ENCODE measurements at regions not wholly inside any gene's neighbourhood (a gene's known extent, or its start where the extent isn't known, plus 50 kb on each side); places are given as distances from the start of the nearest gene placed in this dataset.
A peak's percentile ranks its signal among the peaks of the same experiment; 100 is the strongest.

- Histone ChIP-seq H3K9me3 (ENCODE audit: control insufficient read depth, insufficient read depth, low read depth, low read length) (peaks cover 5% of the 10 kb centered on the region; the same call in 1 of the 2 replicates), H3K36me3 (ENCODE audit: control insufficient read depth, insufficient read depth, low read length) (no peaks in the 10 kb centered on the region), H3K27ac (ENCODE audit: low read length) (no peak overlapping the region), H3K4me1 (ENCODE audit: control insufficient read depth, insufficient read depth, low read length) (no peaks in the 10 kb centered on the region), H3K27me3 (ENCODE audit: control insufficient read depth, insufficient read depth, low read length) (no peaks in the 10 kb centered on the region), H3K4me3 (ENCODE audit: low read depth in 2 of 2, low read length in 2 of 2) (no peak overlapping the region)
- no TSS peak for BruUV-seq (replicated peaks)
- intact Hi-C loops (cut with micrococcal nuclease; ENCODE audit: unreplicated experiment) (no loop called here), in situ Hi-C loops (cut with HindIII; ENCODE audit: low pct_unique_long_range_greater_than_20kb, low sequenced_read_pairs) (no loop called here)
- ChIA-PET POLR2A (no interaction called here), CTCF (no interaction called here)
- no peak for DNase-seq (ENCODE audit: low read depth, low spot score)
- no peak for ATAC-seq
- no peak for TF ChIP-seq CTCF (IDR thresholded peaks at IDR 0.05)
- no peak for TF ChIP-seq POLR2AphosphoS5 (IDR thresholded peaks at IDR 0.05; ENCODE audit: low read depth, low read length)
- no peak for TF ChIP-seq SIN3A (IDR thresholded peaks at IDR 0.05; ENCODE audit: borderline replicate concordance, insufficient read depth, low read depth, low read length)
- no peak for TF ChIP-seq TCF7L2 (IDR thresholded peaks at IDR 0.05; ENCODE audit: low read depth, low read length)
- no peak for TF ChIP-seq REST (IDR thresholded peaks at IDR 0.05; ENCODE audit: insufficient read depth in 1 of 2, low read depth in 2 of 2, low read length in 1 of 2)
These were observed 106.4 kb downstream of the BCL2L11 start for GRCh38 chr2:111226876-111227700.

GRCh38 chr2:111227716-111228141 lies 107.0 kb downstream of the BCL2L11 start:
- no peak for TF ChIP-seq POLR2AphosphoS5 (IDR thresholded peaks at IDR 0.05; ENCODE audit: low read depth, low read length)
- TF ChIP-seq CTCF (IDR thresholded peaks at IDR 0.05) = no peak
- no peak for TF ChIP-seq TCF7L2 (IDR thresholded peaks at IDR 0.05; ENCODE audit: low read depth, low read length)
- no peak for TF ChIP-seq REST (IDR thresholded peaks at IDR 0.05; ENCODE audit: insufficient read depth in 1 of 2, low read depth in 2 of 2, low read length in 1 of 2)
- no peak for TF ChIP-seq SIN3A (IDR thresholded peaks at IDR 0.05; ENCODE audit: borderline replicate concordance, insufficient read depth, low read depth, low read length)
- intact Hi-C loops (cut with micrococcal nuclease; ENCODE audit: unreplicated experiment) = no loop called here

More at GRCh38 chr2:111227716-111228141, 107.0 kb downstream of the BCL2L11 start:
- in situ Hi-C loops (cut with HindIII; ENCODE audit: low pct_unique_long_range_greater_than_20kb, low sequenced_read_pairs) = no loop called here
- no TSS peak for BruUV-seq (replicated peaks)
- H3K36me3 ChIP-seq (ENCODE audit: control insufficient read depth, insufficient read depth, low read length) = no peaks in the 10 kb centered on the region
- ATAC-seq (peak; percentile 80; the same call in 1 of the 2 replicates), DNase-seq (ENCODE audit: low read depth, low spot score) (no peak)
- ChIA-PET CTCF (no interaction called here), POLR2A (no interaction called here)
- no peaks in the 10 kb centered on the region for H3K27me3 ChIP-seq (ENCODE audit: control insufficient read depth, insufficient read depth, low read length)
- no peaks in the 10 kb centered on the region for H3K4me1 ChIP-seq (ENCODE audit: control insufficient read depth, insufficient read depth, low read length)
- no peak overlapping the region for H3K4me3 ChIP-seq (ENCODE audit: low read depth in 2 of 2, low read length in 2 of 2)
- peaks cover 5% of the 10 kb centered on the region; the same call in 1 of the 2 replicates for H3K9me3 ChIP-seq (ENCODE audit: control insufficient read depth, insufficient read depth, low read depth, low read length)
- H3K27ac ChIP-seq (ENCODE audit: low read length) = no peak overlapping the region
